Heart right ventricle (tissue), 16 donors: ENCODE measurements at regions not wholly inside any gene's neighbourhood (a gene's known extent, or its start where the extent isn't known, plus 50 kb on each side); places are given as distances from the start of the nearest gene placed in this dataset.

Experiments used
- ATAC-seq, 8 donors: fragments of 200-7000 bp; cut with Tn5 transposase; one replicate each; pipeline ENCODE4 v1.9.1; 2020; ENCODE audit warnings: mild to moderate bottlenecking in 8 of 8, moderate library complexity in 8 of 8, moderate number of reproducible peaks in 1 of 8
- DNase-seq, 2 donors: peaks; one replicate each; pipeline ENCODE4 v3.0.0-alpha.2; 2020
- H3K27ac ChIP-seq, 10 donors: fragments of 200-600 bp; sonication (generic) in 2 of 10; one replicate each; pipeline versions ENCODE4 v1.5.0 to v1.8.0; 2020 to 2022; ENCODE audit warnings: mild to moderate bottlenecking in 3 of 10
- H3K27me3 ChIP-seq, 7 donors: fragments of 200-600 bp; one replicate each; pipeline ENCODE4 v1.8.0; 2021 to 2022; ENCODE audit warnings: mild to moderate bottlenecking in 2 of 7
- H3K36me3 ChIP-seq, 9 donors: fragments of 200-600 bp; sonication (generic) in 1 of 9; one replicate each; pipeline versions ENCODE4 v1.5.0 to v1.8.0; 2020 to 2022; ENCODE audit warnings: mild to moderate bottlenecking in 2 of 9
- H3K4me1 ChIP-seq, 9 donors: fragments of 200-600 bp; sonication (generic) in 1 of 9; one replicate each; pipeline versions ENCODE4 v1.5.0 to v1.8.0; 2020 to 2022; ENCODE audit warnings: mild to moderate bottlenecking in 4 of 9
- H3K4me3 ChIP-seq, 10 donors: fragments of 200-600 bp; sonication (generic) in 2 of 10; one replicate each; pipeline versions ENCODE4 v1.5.0 to v1.8.0; 2020 to 2022; ENCODE audit warnings: mild to moderate bottlenecking in 7 of 10, moderate library complexity in 2 of 10
- H3K9me3 ChIP-seq, 11 donors: fragments of 200-600 bp in 10 of 11; sonication (generic) in 2 of 11; one replicate each; pipeline versions ENCODE4 v1.5.0 to v1.8.0; 2013 to 2022; ENCODE audit warnings: mild to moderate bottlenecking in 2 of 11, control low read depth in 1 of 11, moderate library complexity in 1 of 11
- WGBS, 2 donors: extraction: QIAGEN DNeasy Blood & Tissue Kit; methylation state at CpG; one replicate each; pipeline ENCODE4 v1.1.7; 2013; ENCODE audit warnings: inconsistent platforms in 1 of 2; 5-methylcytosine and 5-hydroxymethylcytosine counted together
- intact Hi-C, 10 donors: fragments of 100-400 bp; cut with DNase I; formaldehyde crosslinking; loops; one replicate each; pipeline versions ENCODE4 v1.11.1 to v1.14.2; 2022
- TF ChIP-seq, protein P1 (sequence below), 9 donors: fragments of 200-600 bp; sonication (generic) in 2 of 9; IDR thresholded peaks; one replicate each; pipeline versions ENCODE4 v1.5.0 to v1.8.0; 2021 to 2022; ENCODE audit warnings: antibody characterized with exemption in 9 of 9, mild to moderate bottlenecking in 5 of 9, moderate library complexity in 1 of 9
- donor health status: Arrhythmogenic right ventricular cardiomyopathy.
- donor health status: ischemic (EF 13 %, LVEDD 7.1; RV severe dilation, severe dysfunction).
- donor health status: healthy with polysubstance abuse.
- donor health status: DM: no; HTN: yes; CAD: no.
- donor health status: DM: no; HTN: no; CAD: no.
- donor health status: ischemic (EF 25% LVEDD 6.9; RV normal size, moderate dysfunction).
- donor health status: ischemic (EF 25% LVEDD 5.7; RV mildly dilated, moderate dysfunction).
- donor health status: healthy.
- donor health status: DM: yes; HTN: yes; CAD: no.
- donor health status: Ischemic cardiomyopathy.
- donor health status: ischemic (EF 35%, LVEDD 5.7; RV mildly dilated, moderate dysfunction).
- donor health status: nonischemic (EF 11% LVEDD 7.7; RV severe dilation, severe dysfunction).
- donor health status: DM: yes; HTN: yes; CAD: no.
- donor health status: PGD.
- donor health status: ischemic (EF 29% LVEDD 5.4; RV normal size, mild dysfunction).
- donor health status: nonischemic (EF 23%, LVEDD 6.1; RV moderate dilation, normal function).

- H3K27me3 ChIP-seq = no peaks in the 10 kb centered on the region
- no peak overlapping the region for H3K4me3 ChIP-seq
- H3K36me3 ChIP-seq = no peaks in the 10 kb centered on the region
- DNase-seq (no peak), ATAC-seq (no peak)
- no peaks in the 10 kb centered on the region for H3K4me1 ChIP-seq
- WGBS, 2 donors = 85 to 90% methylated on average over 11 of the region's 11 CpGs
- no peak overlapping the region for H3K27ac ChIP-seq
- TF ChIP-seq, protein P1, sequence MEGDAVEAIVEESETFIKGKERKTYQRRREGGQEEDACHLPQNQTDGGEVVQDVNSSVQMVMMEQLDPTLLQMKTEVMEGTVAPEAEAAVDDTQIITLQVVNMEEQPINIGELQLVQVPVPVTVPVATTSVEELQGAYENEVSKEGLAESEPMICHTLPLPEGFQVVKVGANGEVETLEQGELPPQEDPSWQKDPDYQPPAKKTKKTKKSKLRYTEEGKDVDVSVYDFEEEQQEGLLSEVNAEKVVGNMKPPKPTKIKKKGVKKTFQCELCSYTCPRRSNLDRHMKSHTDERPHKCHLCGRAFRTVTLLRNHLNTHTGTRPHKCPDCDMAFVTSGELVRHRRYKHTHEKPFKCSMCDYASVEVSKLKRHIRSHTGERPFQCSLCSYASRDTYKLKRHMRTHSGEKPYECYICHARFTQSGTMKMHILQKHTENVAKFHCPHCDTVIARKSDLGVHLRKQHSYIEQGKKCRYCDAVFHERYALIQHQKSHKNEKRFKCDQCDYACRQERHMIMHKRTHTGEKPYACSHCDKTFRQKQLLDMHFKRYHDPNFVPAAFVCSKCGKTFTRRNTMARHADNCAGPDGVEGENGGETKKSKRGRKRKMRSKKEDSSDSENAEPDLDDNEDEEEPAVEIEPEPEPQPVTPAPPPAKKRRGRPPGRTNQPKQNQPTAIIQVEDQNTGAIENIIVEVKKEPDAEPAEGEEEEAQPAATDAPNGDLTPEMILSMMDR (IDR thresholded peaks at IDR 0.05) = no peak
- intact Hi-C loops = no loop called here
- peaks cover 0 to 23% (median 0%) of the 10 kb centered on the region in 11 donors for H3K9me3 ChIP-seq
Measured at GRCh38 chr3:178244733-178245709, 291.2 kb upstream of the KCNMB2 start.

DNA sequence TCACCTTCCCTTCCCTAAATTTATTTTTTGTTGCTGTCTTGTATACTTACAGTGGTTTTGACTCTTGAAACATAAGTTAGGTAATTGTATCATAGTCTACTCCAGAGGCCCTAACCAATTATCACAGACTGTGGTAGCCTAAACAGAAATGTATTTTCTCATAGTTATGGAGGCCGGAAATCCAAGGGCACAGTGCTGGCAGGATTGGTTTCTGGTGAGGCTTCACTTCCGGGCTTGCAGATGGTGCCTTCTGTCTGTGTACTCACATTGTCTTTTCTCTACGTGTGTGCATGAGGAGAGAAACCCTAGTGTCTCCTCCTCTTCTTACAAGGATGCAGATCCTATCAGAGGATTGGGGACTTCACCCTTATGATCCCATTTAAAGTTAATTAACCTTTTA, 290.2 kb upstream of the KCNMB2 start:
- Histone ChIP-seq H3K4me1 (no peaks in the 10 kb centered on the region), H3K4me3 (no peak overlapping the region), H3K27me3 (no peaks in the 10 kb centered on the region), H3K27ac (no peak overlapping the region), H3K9me3 (peaks cover 0 to 21% (median 0%) of the 10 kb centered on the region in 11 donors), H3K36me3 (no peaks in the 10 kb centered on the region)
- TF ChIP-seq, protein P1 (IDR thresholded peaks at IDR 0.05) = no peak
- no peak for DNase-seq
- no peak for ATAC-seq
- intact Hi-C loops = no loop called here
- WGBS, 2 donors = 91 to 94% methylated on average over 3 of the region's 3 CpGs

- TF ChIP-seq, protein P1 (IDR thresholded peaks at IDR 0.05) = no peak
- intact Hi-C loops = no loop called here
- no peaks in the 10 kb centered on the region for H3K27me3 ChIP-seq
- DNase-seq (no peak), ATAC-seq (no peak)
- peaks cover 0 to 11% (median 0%) of the 10 kb centered on the region in 11 donors for H3K9me3 ChIP-seq
- H3K27ac ChIP-seq = no peak overlapping the region
- WGBS, 2 donors = 52 to 55% methylated on average over 2 of the region's 2 CpGs
- no peaks in the 10 kb centered on the region for H3K36me3 ChIP-seq
- H3K4me3 ChIP-seq = no peak overlapping the region
- no peaks in the 10 kb centered on the region for H3K4me1 ChIP-seq
Measured at GRCh38 chr3:178255315-178255714, 280.9 kb upstream of the KCNMB2 start.

DNA sequence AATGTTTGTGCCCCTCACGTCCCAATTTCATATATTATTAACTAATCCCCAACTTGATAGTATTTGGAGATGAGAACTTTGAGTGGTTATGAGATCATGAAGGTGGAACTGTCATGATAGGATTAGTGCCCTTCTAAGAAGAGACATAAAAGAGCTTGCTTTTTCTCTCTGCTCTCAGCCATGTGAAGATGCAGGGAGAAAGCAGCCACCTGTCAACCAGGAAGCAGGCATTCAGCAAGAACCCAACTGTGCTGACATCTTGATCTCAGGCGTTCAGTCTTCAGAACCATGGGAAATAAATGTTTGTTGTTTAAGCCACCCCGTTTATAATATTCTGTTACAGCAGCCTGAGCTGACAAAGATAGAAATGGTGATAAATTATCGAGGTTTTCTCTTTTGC, 278.7 kb upstream of the KCNMB2 start:
- H3K4me3 ChIP-seq = no peak overlapping the region
- no peak for DNase-seq
- intact Hi-C loops = no loop called here
- H3K27me3 ChIP-seq = no peaks in the 10 kb centered on the region
- no peaks in the 10 kb centered on the region for H3K36me3 ChIP-seq
- H3K27ac ChIP-seq = no peak overlapping the region
- H3K4me1 ChIP-seq = peaks cover 0 to 12% (median 5%) of the 10 kb centered on the region in 9 donors
- TF ChIP-seq, protein P1 (IDR thresholded peaks at IDR 0.05) = no peak
- no peak for ATAC-seq
- H3K9me3 ChIP-seq = peaks cover 0 to 3% (median 0%) of the 10 kb centered on the region in 11 donors
- WGBS, 2 donors = 90% methylated on average over 4 of the region's 4 CpGs
